ENCODE measurements at regions not wholly inside any gene's neighbourhood (a gene's known extent, or its start where the extent isn't known, plus 50 kb on each side); places are given as distances from the start of the nearest gene placed in this dataset.

DNA sequence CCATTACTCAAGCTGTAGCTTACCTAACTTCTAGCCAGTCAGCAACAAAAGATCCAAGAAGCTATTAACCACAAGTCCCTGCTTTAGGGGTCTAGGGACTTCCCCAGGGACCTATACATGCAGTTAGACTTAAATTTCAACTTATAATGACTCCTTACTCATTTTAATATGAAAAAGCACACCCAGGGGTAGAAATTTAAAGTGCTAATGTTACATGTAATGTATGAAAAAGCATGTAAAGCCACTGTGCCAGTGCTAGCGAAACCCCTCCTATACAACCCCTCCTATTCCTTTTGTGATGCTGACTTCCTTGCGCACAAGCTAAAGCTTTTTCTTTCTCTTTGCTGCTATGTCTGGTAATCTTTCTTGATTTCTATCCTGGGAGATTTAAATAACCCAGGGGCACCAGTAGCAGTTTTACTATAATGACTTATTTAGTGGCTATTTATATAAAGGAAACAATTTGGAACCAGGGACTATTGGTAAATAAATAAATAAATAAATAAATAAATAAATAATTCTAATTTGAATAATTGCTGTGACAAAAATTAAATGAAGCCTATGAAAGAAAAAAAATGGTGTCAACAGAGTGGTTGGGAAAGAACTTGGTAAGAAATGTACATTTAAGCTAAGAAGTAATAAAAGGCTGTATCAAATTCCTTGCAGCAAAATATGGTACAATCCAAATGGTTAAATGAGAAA lies 110.5 kb upstream of the MAGI2 start:
- DNase-seq, result no peak
- ChIA-PET POLR2A (no interaction called here), CTCF (no interaction called here)

GRCh38 chr7:79555571-79555970 lies 102.1 kb upstream of the MAGI2 start:
- DNase-seq, result no peak
- no peaks in the 10 kb centered on the region for H3K36me3 Mint-ChIP-seq
- H3K4me3 Mint-ChIP-seq, result no peak overlapping the region
- CTCF ChIA-PET, result no interaction called here
- no peak overlapping the region for H3K27ac Mint-ChIP-seq
- POLR2A ChIA-PET, result no interaction called here
- H3K27me3 Mint-ChIP-seq, result no peaks in the 10 kb centered on the region
- intact Hi-C loops (cut with micrococcal nuclease), result no loop called here
- H3K9me3 Mint-ChIP-seq, result peaks cover 10% of the 10 kb centered on the region
- H3K4me1 Mint-ChIP-seq (ENCODE audit: low read depth), result no peaks in the 10 kb centered on the region

More for the DNA sequence above, 110.5 kb upstream of the MAGI2 start:
- no peaks in the 10 kb centered on the region for H3K4me1 Mint-ChIP-seq (ENCODE audit: low read depth)
- no peaks in the 10 kb centered on the region for H3K27me3 Mint-ChIP-seq
- intact Hi-C loops (cut with micrococcal nuclease), result no loop called here
- H3K9me3 Mint-ChIP-seq, result peaks cover 10% of the 10 kb centered on the region
- no peaks in the 10 kb centered on the region for H3K36me3 Mint-ChIP-seq
- no peak overlapping the region for H3K27ac Mint-ChIP-seq
- H3K4me3 Mint-ChIP-seq, result no peak overlapping the region

GRCh38 chr7:79553811-79554555 lies 100.5 kb upstream of the MAGI2 start:
- ChIA-PET CTCF (no interaction called here), POLR2A (no interaction called here)
- Mint-ChIP-seq H3K4me1 (ENCODE audit: low read depth) (no peaks in the 10 kb centered on the region), H3K27ac (no peak overlapping the region), H3K4me3 (no peak overlapping the region), H3K27me3 (no peaks in the 10 kb centered on the region), H3K9me3 (peaks cover 7% of the 10 kb centered on the region), H3K36me3 (no peaks in the 10 kb centered on the region)
- no peak for DNase-seq
- intact Hi-C loops (cut with micrococcal nuclease), result no loop called here

DNA sequence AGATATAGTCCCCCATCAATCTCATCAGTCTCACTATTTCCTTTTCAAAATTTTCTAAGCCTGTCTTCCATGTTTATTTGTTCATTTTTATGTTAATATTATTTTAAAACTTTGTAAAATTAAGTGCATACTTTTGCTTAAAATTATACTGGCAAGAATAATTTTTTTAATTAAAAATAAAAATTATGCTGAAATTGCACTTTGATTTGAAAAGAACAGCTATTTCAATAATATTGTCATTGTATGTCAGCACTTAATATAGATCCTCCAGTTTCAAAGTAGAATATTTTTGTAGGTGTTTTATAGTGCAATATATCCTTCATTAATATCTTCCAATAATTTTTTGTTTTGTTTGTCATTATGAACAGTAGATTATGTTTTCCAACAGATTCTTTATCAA lies 99.0 kb upstream of the MAGI2 start:
- Mint-ChIP-seq H3K4me1 (ENCODE audit: low read depth) (no peaks in the 10 kb centered on the region), H3K36me3 (no peaks in the 10 kb centered on the region)
- CTCF ChIA-PET, result no interaction called here

GRCh38 chr7:79548727-79549126 lies 95.3 kb upstream of the MAGI2 start:
- Mint-ChIP-seq H3K27ac (no peak overlapping the region), H3K27me3 (no peaks in the 10 kb centered on the region), H3K9me3 (peaks cover 4% of the 10 kb centered on the region), H3K4me1 (ENCODE audit: low read depth) (no peaks in the 10 kb centered on the region), H3K4me3 (no peak overlapping the region), H3K36me3 (no peaks in the 10 kb centered on the region)
- intact Hi-C loops (cut with micrococcal nuclease), result no loop called here
- DNase-seq, result no peak
- ChIA-PET POLR2A (no interaction called here), CTCF (no interaction called here)

More for the DNA sequence above, 99.0 kb upstream of the MAGI2 start:
- Mint-ChIP-seq H3K27me3 (no peaks in the 10 kb centered on the region), H3K4me3 (no peak overlapping the region), H3K9me3 (peaks cover 7% of the 10 kb centered on the region), H3K27ac (no peak overlapping the region)
- DNase-seq, result no peak
- POLR2A ChIA-PET, result no interaction called here
- intact Hi-C loops (cut with micrococcal nuclease), result no loop called here

- no peaks in the 10 kb centered on the region for H3K27me3 Mint-ChIP-seq
- H3K36me3 Mint-ChIP-seq, result no peaks in the 10 kb centered on the region
- CTCF ChIA-PET, result no interaction called here
- no peak overlapping the region for H3K4me3 Mint-ChIP-seq
- POLR2A ChIA-PET, result no interaction called here
- no peak overlapping the region for H3K27ac Mint-ChIP-seq
- H3K4me1 Mint-ChIP-seq (ENCODE audit: low read depth), result no peaks in the 10 kb centered on the region
- DNase-seq, result no peak
- intact Hi-C loops (cut with micrococcal nuclease), result no loop called here
- peaks cover 8% of the 10 kb centered on the region for H3K9me3 Mint-ChIP-seq
These were observed 93.7 kb upstream of the MAGI2 start for GRCh38 chr7:79547132-79547531.

- intact Hi-C loops (cut with micrococcal nuclease), result no loop called here
- no peak overlapping the region for H3K27ac Mint-ChIP-seq
- H3K4me1 Mint-ChIP-seq (ENCODE audit: low read depth), result no peaks in the 10 kb centered on the region
- no peaks in the 10 kb centered on the region for H3K27me3 Mint-ChIP-seq
- H3K4me3 Mint-ChIP-seq, result no peak overlapping the region
- POLR2A ChIA-PET, result no interaction called here
- no peaks in the 10 kb centered on the region for H3K36me3 Mint-ChIP-seq
- DNase-seq, result no peak
- H3K9me3 Mint-ChIP-seq, result peaks cover 11% of the 10 kb centered on the region
- CTCF ChIA-PET, result no interaction called here
These were observed 87.1 kb upstream of the MAGI2 start for GRCh38 chr7:79540592-79540991.

DNA sequence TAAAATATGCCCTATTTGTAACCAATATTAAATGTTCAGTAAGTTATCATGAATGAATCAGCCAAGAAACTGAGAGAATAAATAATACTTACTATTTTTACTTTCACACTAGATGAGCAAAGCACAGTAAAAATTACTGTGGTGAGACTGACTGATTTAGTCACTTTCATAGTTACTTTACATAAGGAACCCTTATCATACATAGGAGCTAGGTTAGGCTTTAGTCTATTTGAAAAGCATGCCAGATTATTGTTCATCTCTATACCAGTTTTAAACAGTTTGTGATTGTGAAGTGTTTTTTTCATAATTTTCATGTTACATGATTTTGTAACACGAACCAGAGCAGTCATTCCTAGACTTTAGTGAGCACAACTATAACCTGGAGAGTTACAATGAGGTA lies 80.7 kb upstream of the MAGI2 start:
- Mint-ChIP-seq H3K4me3 (no peak overlapping the region), H3K36me3 (no peaks in the 10 kb centered on the region), H3K27ac (no peak overlapping the region), H3K27me3 (no peaks in the 10 kb centered on the region), H3K4me1 (ENCODE audit: low read depth) (no peaks in the 10 kb centered on the region), H3K9me3 (no peaks in the 10 kb centered on the region)
- intact Hi-C loops (cut with micrococcal nuclease), result no loop called here
- ChIA-PET CTCF (no interaction called here), POLR2A (no interaction called here)
- no peak for DNase-seq

- no peak for DNase-seq
- H3K9me3 Mint-ChIP-seq, result peaks cover 7% of the 10 kb centered on the region
- H3K4me3 Mint-ChIP-seq, result no peak overlapping the region
- no peaks in the 10 kb centered on the region for H3K36me3 Mint-ChIP-seq
- H3K27me3 Mint-ChIP-seq, result no peaks in the 10 kb centered on the region
- ChIA-PET POLR2A (no interaction called here), CTCF (no interaction called here)
- no peak overlapping the region for H3K27ac Mint-ChIP-seq
- intact Hi-C loops (cut with micrococcal nuclease), result no loop called here
- no peaks in the 10 kb centered on the region for H3K4me1 Mint-ChIP-seq (ENCODE audit: low read depth)
These were observed 78.6 kb upstream of the MAGI2 start for GRCh38 chr7:79531905-79532664.

- DNase-seq, result no peak
- POLR2A ChIA-PET, result no interaction called here
- CTCF ChIA-PET, result no interaction called here
- no peak overlapping the region for H3K27ac Mint-ChIP-seq
- H3K36me3 Mint-ChIP-seq, result no peaks in the 10 kb centered on the region
- H3K4me1 Mint-ChIP-seq (ENCODE audit: low read depth), result no peaks in the 10 kb centered on the region
- no peak overlapping the region for H3K4me3 Mint-ChIP-seq
- H3K27me3 Mint-ChIP-seq, result no peaks in the 10 kb centered on the region
- peaks cover 7% of the 10 kb centered on the region for H3K9me3 Mint-ChIP-seq
- intact Hi-C loops (cut with micrococcal nuclease), result no loop called here
These were observed 77.6 kb upstream of the MAGI2 start for GRCh38 chr7:79531116-79531515.

DNA sequence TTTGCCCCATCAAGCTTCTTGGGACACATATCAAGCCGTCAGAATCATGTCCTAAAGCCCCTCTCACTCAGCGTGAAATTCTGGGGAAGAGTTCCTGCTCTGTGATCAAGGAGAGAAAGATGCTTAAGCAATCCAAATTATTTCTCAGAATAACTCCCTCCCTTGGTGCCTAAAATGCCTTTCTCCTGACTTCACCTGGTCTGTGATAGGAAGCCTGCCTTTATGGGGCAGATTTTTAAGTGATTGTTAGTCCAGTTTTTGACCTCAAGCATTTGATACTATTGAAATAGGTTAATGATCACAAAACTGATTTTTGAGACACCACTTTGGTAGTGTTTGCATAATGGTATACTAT lies 76.4 kb upstream of the MAGI2 start:
- Mint-ChIP-seq H3K36me3 (no peaks in the 10 kb centered on the region), H3K27ac (no peak overlapping the region), H3K4me1 (ENCODE audit: low read depth) (no peaks in the 10 kb centered on the region), H3K27me3 (no peaks in the 10 kb centered on the region), H3K4me3 (no peak overlapping the region), H3K9me3 (peaks cover 7% of the 10 kb centered on the region)
- ChIA-PET POLR2A (no interaction called here), CTCF (no interaction called here)
- intact Hi-C loops (cut with micrococcal nuclease), result no loop called here
- DNase-seq, result no peak

GRCh38 chr7:79529214-79529880 lies 75.9 kb upstream of the MAGI2 start:
- Mint-ChIP-seq H3K4me1 (ENCODE audit: low read depth) (no peaks in the 10 kb centered on the region), H3K36me3 (no peaks in the 10 kb centered on the region), H3K4me3 (no peak overlapping the region), H3K9me3 (peaks cover 7% of the 10 kb centered on the region), H3K27ac (no peak overlapping the region), H3K27me3 (no peaks in the 10 kb centered on the region)
- POLR2A ChIA-PET, result no interaction called here
- CTCF ChIA-PET, result no interaction called here
- no peak for DNase-seq
- intact Hi-C loops (cut with micrococcal nuclease), result no loop called here

Data from activated CD4-positive, alpha-beta memory T cell treated with anti-CD3 and anti-CD28 coated beads for 36 hours (primary cell).